ENCODE measurements at regions not wholly inside any gene's neighbourhood (a gene's known extent, or its start where the extent isn't known, plus 50 kb on each side); places are given as distances from the start of the nearest gene placed in this dataset.

GRCh38 chr6:6885521-6886170 lies 222.1 kb upstream of the RREB1 start (continued):
- TF ChIP-seq ETV1 (tag; conservative IDR thresholded peaks at IDR 0.05; ENCODE audit: low read depth): peak; percentile 49
- no peak for TF ChIP-seq NR2C2 (CRISPR knock-in tag; IDR thresholded peaks at IDR 0.05)
- peak; percentile 84 for TF ChIP-seq NR2C2 (tag; IDR thresholded peaks at IDR 0.05)
- TF ChIP-seq ATF1 (CRISPR knock-in tag; IDR thresholded peaks at IDR 0.05): no peak
- TF ChIP-seq ATF1 (tag; IDR thresholded peaks at IDR 0.05): peak; percentile 75
- peak; percentile 50; the same call in 1 of the 2 replicates for TF ChIP-seq HSF4 (CRISPR knock-in tag; IDR thresholded peaks at IDR 0.05; ENCODE audit: borderline replicate concordance)
- no peak for TF ChIP-seq PRDM10 (IDR thresholded peaks at IDR 0.05; ENCODE audit: partially characterized antibody)
- peak; percentile 57; the same call in 1 of the 2 replicates for TF ChIP-seq ARID3B (CRISPR knock-in tag; IDR thresholded peaks at IDR 0.05; ENCODE audit: borderline replicate concordance)
- peak; percentile 88 for TF ChIP-seq ZNF592 (IDR thresholded peaks at IDR 0.05)
- TF ChIP-seq ZBTB9 (CRISPR knock-in tag; IDR thresholded peaks at IDR 0.05): peak; percentile 82
- peak; percentile 68; the same call in 1 of the 2 replicates for TF ChIP-seq SMAD4 (CRISPR knock-in tag; conservative IDR thresholded peaks at IDR 0.05)

Measured in K562 (cell line).